ENCODE measurements at regions not wholly inside any gene's neighbourhood (a gene's known extent, or its start where the extent isn't known, plus 50 kb on each side); places are given as distances from the start of the nearest gene placed in this dataset.

GRCh38 chr10:35754519-35754918, 112.4 kb upstream of the FZD8 start:
- no peak for DNase-seq (ENCODE audit: low read depth)

GRCh38 chr10:35752469-35753461, 110.7 kb upstream of the FZD8 start:
- no peak overlapping the region for H3K4me3 ChIP-seq (ENCODE audit: low read depth, low read length)
- peak; percentile 85 for DNase-seq (ENCODE audit: low read depth)

More at GRCh38 chr10:35754519-35754918, 112.4 kb upstream of the FZD8 start:
- no peak overlapping the region for H3K4me3 ChIP-seq (ENCODE audit: low read depth, low read length)

GRCh38 chr10:35751347-35751746, 109.3 kb upstream of the FZD8 start:
- H3K4me3 ChIP-seq (ENCODE audit: low read depth, low read length), result no peak overlapping the region
- DNase-seq (ENCODE audit: low read depth), result no peak

- no peak for DNase-seq (ENCODE audit: low read depth)
- H3K4me3 ChIP-seq (ENCODE audit: low read depth, low read length), result no peak overlapping the region
Observed at GRCh38 chr10:35749230-35749629, 107.1 kb upstream of the FZD8 start.

GRCh38 chr10:35745617-35746403, 103.7 kb upstream of the FZD8 start:
- H3K4me3 ChIP-seq (ENCODE audit: low read depth, low read length), result no peak overlapping the region
- DNase-seq (ENCODE audit: low read depth), result no peak

- no peak for DNase-seq (ENCODE audit: low read depth)
- H3K4me3 ChIP-seq (ENCODE audit: low read depth, low read length), result no peak overlapping the region
Observed at GRCh38 chr10:35743851-35744250, 101.8 kb upstream of the FZD8 start.

GRCh38 chr10:35743351-35743750, 101.3 kb upstream of the FZD8 start:
- no peak overlapping the region for H3K4me3 ChIP-seq (ENCODE audit: low read depth, low read length)
- no peak for DNase-seq (ENCODE audit: low read depth)

- DNase-seq (ENCODE audit: low read depth), result peak; percentile 19
- no peak overlapping the region for H3K4me3 ChIP-seq (ENCODE audit: low read depth, low read length)
Observed at GRCh38 chr10:35739998-35740397, 97.9 kb upstream of the FZD8 start.

GRCh38 chr10:35735412-35735811, 93.3 kb upstream of the FZD8 start:
- no peak overlapping the region for H3K4me3 ChIP-seq (ENCODE audit: low read depth, low read length)
- peak; percentile 64 for DNase-seq (ENCODE audit: low read depth)

- no peak overlapping the region for H3K4me3 ChIP-seq (ENCODE audit: low read depth, low read length)
- no peak for DNase-seq (ENCODE audit: low read depth)
Observed at GRCh38 chr10:35731828-35732227, 89.7 kb upstream of the FZD8 start.

- no peak overlapping the region for H3K4me3 ChIP-seq (ENCODE audit: low read depth, low read length)
- DNase-seq (ENCODE audit: low read depth), result no peak
Observed at GRCh38 chr10:35728341-35728740, 86.2 kb upstream of the FZD8 start.

- H3K4me3 ChIP-seq (ENCODE audit: low read depth, low read length), result no peak overlapping the region
- DNase-seq (ENCODE audit: low read depth), result no peak
Observed at GRCh38 chr10:35726846-35727245, 84.8 kb upstream of the FZD8 start.

- H3K4me3 ChIP-seq (ENCODE audit: low read depth, low read length), result no peak overlapping the region
- DNase-seq (ENCODE audit: low read depth), result no peak
Observed at GRCh38 chr10:35723992-35724391, 81.9 kb upstream of the FZD8 start.

GRCh38 chr10:35723059-35723458, 81.0 kb upstream of the FZD8 start:
- no peak overlapping the region for H3K4me3 ChIP-seq (ENCODE audit: low read depth, low read length)
- DNase-seq (ENCODE audit: low read depth), result no peak

GRCh38 chr10:35722636-35723035, 80.5 kb upstream of the FZD8 start:
- DNase-seq (ENCODE audit: low read depth), result no peak
- H3K4me3 ChIP-seq (ENCODE audit: low read depth, low read length), result no peak overlapping the region

- H3K4me3 ChIP-seq (ENCODE audit: low read depth, low read length), result no peak overlapping the region
- DNase-seq (ENCODE audit: low read depth), result no peak
Observed at GRCh38 chr10:35722226-35722625, 80.1 kb upstream of the FZD8 start.

GRCh38 chr10:35720366-35720765, 78.3 kb upstream of the FZD8 start:
- H3K4me3 ChIP-seq (ENCODE audit: low read depth, low read length), result no peak overlapping the region
- no peak for DNase-seq (ENCODE audit: low read depth)

- no peak for DNase-seq (ENCODE audit: low read depth)
- no peak overlapping the region for H3K4me3 ChIP-seq (ENCODE audit: low read depth, low read length)
Observed at GRCh38 chr10:35716776-35717175, 74.7 kb upstream of the FZD8 start.

GRCh38 chr10:35712486-35712885, 70.4 kb upstream of the FZD8 start:
- no peak overlapping the region for H3K4me3 ChIP-seq (ENCODE audit: low read depth, low read length)
- DNase-seq (ENCODE audit: low read depth), result no peak

- no peak for DNase-seq (ENCODE audit: low read depth)
- H3K4me3 ChIP-seq (ENCODE audit: low read depth, low read length), result no peak overlapping the region
Observed at GRCh38 chr10:35711615-35712411, 69.7 kb upstream of the FZD8 start.

Data from skeletal muscle cell (primary cell).